HepG2 (cell line): ENCODE measurements at regions not wholly inside any gene's neighbourhood (a gene's known extent, or its start where the extent isn't known, plus 50 kb on each side); places are given as distances from the start of the nearest gene placed in this dataset.

Experiments
- ATAC-seq: fragments of 200-7000 bp; cut with Tn5 transposase; 3 replicates; pipeline ENCODE4 v1.9.1; 2020; ENCODE audit warnings: mild to moderate bottlenecking, moderate library complexity
- BruUV-seq: library from RNA; stranded (reverse); fragments of 400-500 nt; replicated peaks from 2 replicates; lab custom pipeline; 2021; lab: Mats Ljungman, UMichigan
- CTCF ChIA-PET: fragments of 300-600 bp; formaldehyde crosslinking; extraction: SDS; loops from one replicate; lab custom pipeline; 2021; ENCODE audit warnings: low total read pairs, inconsistent platforms, low intra/inter-chr PET ratio; lab: Yijun Ruan, JAX
- POLR2A ChIA-PET: fragments of 350-600 bp; sonication (Branson Sonifier 250); formaldehyde crosslinking; loops from one replicate; lab custom pipeline; 2020; ENCODE audit warnings: antibody characterized with exemption, inconsistent platforms; lab: Yijun Ruan, JAX
- DNase-seq: peaks from one replicate; pipeline ENCODE4 v3.0.0-alpha.2; 2015; ENCODE audit warnings: low spot score
- FAIRE-seq: peaks from 3 replicates; lab custom pipeline; 2011; peaks lifted over from hg19 to GRCh38; lab: Jason Lieb, UNC
- H2AFZ ChIP-seq: one replicate; pipeline ENCODE4 v1.6.1; 2011; ENCODE audit warnings: low read length, inconsistent platforms
- H3K27ac ChIP-seq: fragments of 300-600 bp; 3 replicates; pipeline ENCODE4 v1.8.0; 2011; ENCODE audit warnings: mixed run types, mild to moderate bottlenecking, mixed read lengths, low read length, inconsistent platforms; ENCODE audit not compliant: insufficient read depth; ENCODE audit errors: extremely low read length
- H3K27me3 ChIP-seq, 2 experiments: fragments of 200-600 bp in 1 of 2; 2 replicates in 1 of 2; 3 replicates in 1 of 2; pipeline versions ENCODE4 v1.6.0 to v1.8.0; 2011; ENCODE audit warnings: low read length in 2 of 2, mild to moderate bottlenecking in 2 of 2, moderate library complexity in 2 of 2, inconsistent platforms in 1 of 2; ENCODE audit not compliant: insufficient read depth in 2 of 2, control insufficient read depth in 1 of 2
- H3K36me3 ChIP-seq, 2 experiments: fragments of 200-600 bp in 1 of 2; replicated peaks in 1 of 2; 2 replicates in 1 of 2; 3 replicates in 1 of 2; pipeline versions ENCODE4 v1.5.1 to v1.8.0; 2011; ENCODE audit warnings: low read length in 2 of 2, inconsistent platforms in 1 of 2; ENCODE audit not compliant: insufficient read depth in 2 of 2, control insufficient read depth in 1 of 2
- H3K4me1 ChIP-seq: 2 replicates; pipeline ENCODE4 v1.5.1; 2012; ENCODE audit warnings: low read length, inconsistent platforms; ENCODE audit not compliant: insufficient read depth
- H3K4me2 ChIP-seq: 2 replicates; pipeline ENCODE4 v1.6.0; 2011; ENCODE audit warnings: low read depth, low read length, inconsistent platforms
- H3K4me3 ChIP-seq, 3 experiments: fragments of 200-600 bp in 1 of 3; sonication (generic), shearing (Covaris generic) in 1 of 3; replicated peaks in 1 of 3; 2 replicates each; pipeline ENCODE4 v1.5.1; 2011 to 2016; ENCODE audit warnings: low read length in 3 of 3, inconsistent platforms in 2 of 3, low read depth in 2 of 3, mild to moderate bottlenecking in 2 of 3, control low read depth in 1 of 3, mixed read lengths in 1 of 3; ENCODE audit not compliant: insufficient read depth in 1 of 3
- H3K79me2 ChIP-seq: one replicate; pipeline ENCODE4 v1.6.1; 2011; ENCODE audit warnings: low read length, inconsistent platforms; ENCODE audit not compliant: insufficient read depth
- H3K9ac ChIP-seq: 2 replicates; pipeline ENCODE4 v1.6.0; 2011; ENCODE audit warnings: mild to moderate bottlenecking, low read depth, low read length, inconsistent platforms; ENCODE audit not compliant: insufficient read depth
- H3K9me3 ChIP-seq: 2 replicates; pipeline ENCODE4 v1.5.1; 2012; ENCODE audit warnings: mild to moderate bottlenecking, low read length
- H4K20me1 ChIP-seq: 2 replicates; pipeline ENCODE4 v1.6.0; 2011; ENCODE audit warnings: inconsistent platforms, mild to moderate bottlenecking, low read length, moderate library complexity; ENCODE audit not compliant: insufficient read depth
- GPN1 ChIP-seq: sonication (generic); formaldehyde crosslinking; IDR thresholded peaks from 2 replicates; pipeline ENCODE4 v1.5.1; 2020; ENCODE audit warnings: missing genetic modification reagents, borderline replicate concordance
- KAT7 ChIP-seq: IDR thresholded peaks from 2 replicates; pipeline ENCODE4 v1.6.1; 2018; ENCODE audit warnings: borderline replicate concordance, missing compliant biosample characterization
- KAT8 ChIP-seq: IDR thresholded peaks from 2 replicates; pipeline ENCODE4 v1.6.1; 2016; ENCODE audit warnings: missing genetic modification reagents, missing compliant biosample characterization
- KDM2A ChIP-seq: sonication (generic); formaldehyde crosslinking; IDR thresholded peaks from 2 replicates; pipeline ENCODE4 v1.4.0; 2020; ENCODE audit warnings: low read depth, missing genetic modification reagents, borderline replicate concordance
- MXI1 ChIP-seq: IDR thresholded peaks from 3 replicates; pipeline ENCODE4 v1.6.1; 2012; ENCODE audit warnings: low read depth, low read length, inconsistent platforms, borderline replicate concordance
- TCF7 ChIP-seq: sonication (generic); IDR thresholded peaks from 2 replicates; pipeline ENCODE4 v1.6.1; 2016; ENCODE audit warnings: antibody characterized with exemption, low read depth
- ZFYVE20 ChIP-seq: sonication (generic); formaldehyde crosslinking; IDR thresholded peaks from 2 replicates; pipeline ENCODE4 v1.8.0; 2023; ENCODE audit warnings: low read depth, mild to moderate bottlenecking, moderate library complexity, missing genetic modification reagents, borderline replicate concordance
- ZNF234 ChIP-seq: sonication (generic); formaldehyde crosslinking; conservative IDR thresholded peaks from 2 replicates; pipeline ENCODE4 v1.5.1; 2020; ENCODE audit warnings: mild to moderate bottlenecking, missing genetic modification reagents
- ZNF543 ChIP-seq: sonication (generic); formaldehyde crosslinking; IDR thresholded peaks from 2 replicates; pipeline ENCODE4 v1.4.0; 2020; ENCODE audit warnings: mild to moderate bottlenecking, missing genetic modification reagents
- ZNF841 ChIP-seq: sonication (generic); formaldehyde crosslinking; IDR thresholded peaks from 2 replicates; pipeline ENCODE4 v1.8.1; 2023; ENCODE audit warnings: missing genetic modification reagents, borderline replicate concordance
- ZSCAN22 ChIP-seq: sonication (generic); formaldehyde crosslinking; IDR thresholded peaks from 2 replicates; pipeline ENCODE4 v1.4.0; 2020; ENCODE audit warnings: mild to moderate bottlenecking, missing genetic modification reagents
- ZSCAN9 ChIP-seq: IDR thresholded peaks from 2 replicates; pipeline ENCODE4 v1.6.1; 2016; ENCODE audit warnings: borderline replicate concordance
- WGBS: methylation state at CpG from one replicate; pipeline ENCODE4 v1.1.6; 2017; ENCODE audit warnings: low lambda C conversion rate; 5-methylcytosine and 5-hydroxymethylcytosine counted together
- in situ Hi-C: cut with HindIII; loops from 2 replicates; pipeline ENCODE4 v1.10.0; 2017; ENCODE audit warnings: low pct_unique_long_range_greater_than_20kb; ENCODE audit not compliant: extremely low pct_ligation_motif_present
- intact Hi-C: fragments of 100-400 bp; cut with micrococcal nuclease; formaldehyde crosslinking; loops from one replicate; pipeline ENCODE4 v1.10.0; 2022; ENCODE audit not compliant: unreplicated experiment
- TF ChIP-seq, protein P1 (sequence below): sonication (generic); formaldehyde crosslinking; IDR thresholded peaks from 2 replicates; pipeline ENCODE4 v1.5.1; 2020; ENCODE audit warnings: mild to moderate bottlenecking, missing genetic modification reagents, borderline replicate concordance
- TF ChIP-seq, protein P2 (sequence below): sonication (generic); formaldehyde crosslinking; IDR thresholded peaks from 2 replicates; pipeline ENCODE4 v1.4.0; 2020; ENCODE audit warnings: mild to moderate bottlenecking, missing genetic modification reagents

DNA sequence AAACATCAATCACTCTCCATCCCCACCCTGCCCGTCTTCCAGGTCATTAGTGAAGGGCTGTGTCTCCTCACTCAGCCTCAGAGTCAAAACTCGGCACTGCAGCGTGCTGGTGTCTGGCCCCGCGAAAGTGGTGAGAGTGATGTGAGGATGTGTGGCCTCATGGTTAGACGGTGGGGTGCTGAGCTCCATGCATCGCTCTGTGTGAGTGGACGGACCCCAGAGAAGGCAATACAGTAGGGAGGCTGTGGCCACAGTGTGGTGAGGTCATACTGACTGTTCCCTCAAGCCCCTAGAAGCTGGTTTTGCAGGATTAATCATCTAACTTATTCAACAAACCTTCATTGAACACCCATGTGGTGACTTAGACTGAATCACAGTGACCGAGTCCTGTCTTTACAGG is 329.9 kb upstream of the AJAP1 start (continued):
- no peak for TF ChIP-seq ZFYVE20 (CRISPR knock-in tag)
- TF ChIP-seq GPN1 (CRISPR knock-in tag), result no peak
- TF ChIP-seq ZNF841, result no peak
- TF ChIP-seq ZSCAN22 (CRISPR knock-in tag), result no peak
- no peak for TF ChIP-seq TCF7
- TF ChIP-seq, protein P1, sequence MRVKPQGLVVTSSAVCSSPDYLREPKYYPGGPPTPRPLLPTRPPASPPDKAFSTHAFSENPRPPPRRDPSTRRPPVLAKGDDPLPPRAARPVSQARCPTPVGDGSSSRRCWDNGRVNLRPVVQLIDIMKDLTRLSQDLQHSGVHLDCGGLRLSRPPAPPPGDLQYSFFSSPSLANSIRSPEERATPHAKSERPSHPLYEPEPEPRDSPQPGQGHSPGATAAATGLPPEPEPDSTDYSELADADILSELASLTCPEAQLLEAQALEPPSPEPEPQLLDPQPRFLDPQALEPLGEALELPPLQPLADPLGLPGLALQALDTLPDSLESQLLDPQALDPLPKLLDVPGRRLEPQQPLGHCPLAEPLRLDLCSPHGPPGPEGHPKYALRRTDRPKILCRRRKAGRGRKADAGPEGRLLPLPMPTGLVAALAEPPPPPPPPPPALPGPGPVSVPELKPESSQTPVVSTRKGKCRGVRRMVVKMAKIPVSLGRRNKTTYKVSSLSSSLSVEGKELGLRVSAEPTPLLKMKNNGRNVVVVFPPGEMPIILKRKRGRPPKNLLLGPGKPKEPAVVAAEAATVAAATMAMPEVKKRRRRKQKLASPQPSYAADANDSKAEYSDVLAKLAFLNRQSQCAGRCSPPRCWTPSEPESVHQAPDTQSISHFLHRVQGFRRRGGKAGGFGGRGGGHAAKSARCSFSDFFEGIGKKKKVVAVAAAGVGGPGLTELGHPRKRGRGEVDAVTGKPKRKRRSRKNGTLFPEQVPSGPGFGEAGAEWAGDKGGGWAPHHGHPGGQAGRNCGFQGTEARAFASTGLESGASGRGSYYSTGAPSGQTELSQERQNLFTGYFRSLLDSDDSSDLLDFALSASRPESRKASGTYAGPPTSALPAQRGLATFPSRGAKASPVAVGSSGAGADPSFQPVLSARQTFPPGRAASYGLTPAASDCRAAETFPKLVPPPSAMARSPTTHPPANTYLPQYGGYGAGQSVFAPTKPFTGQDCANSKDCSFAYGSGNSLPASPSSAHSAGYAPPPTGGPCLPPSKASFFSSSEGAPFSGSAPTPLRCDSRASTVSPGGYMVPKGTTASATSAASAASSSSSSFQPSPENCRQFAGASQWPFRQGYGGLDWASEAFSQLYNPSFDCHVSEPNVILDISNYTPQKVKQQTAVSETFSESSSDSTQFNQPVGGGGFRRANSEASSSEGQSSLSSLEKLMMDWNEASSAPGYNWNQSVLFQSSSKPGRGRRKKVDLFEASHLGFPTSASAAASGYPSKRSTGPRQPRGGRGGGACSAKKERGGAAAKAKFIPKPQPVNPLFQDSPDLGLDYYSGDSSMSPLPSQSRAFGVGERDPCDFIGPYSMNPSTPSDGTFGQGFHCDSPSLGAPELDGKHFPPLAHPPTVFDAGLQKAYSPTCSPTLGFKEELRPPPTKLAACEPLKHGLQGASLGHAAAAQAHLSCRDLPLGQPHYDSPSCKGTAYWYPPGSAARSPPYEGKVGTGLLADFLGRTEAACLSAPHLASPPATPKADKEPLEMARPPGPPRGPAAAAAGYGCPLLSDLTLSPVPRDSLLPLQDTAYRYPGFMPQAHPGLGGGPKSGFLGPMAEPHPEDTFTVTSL (CRISPR knock-in tag), result no peak

DNA sequence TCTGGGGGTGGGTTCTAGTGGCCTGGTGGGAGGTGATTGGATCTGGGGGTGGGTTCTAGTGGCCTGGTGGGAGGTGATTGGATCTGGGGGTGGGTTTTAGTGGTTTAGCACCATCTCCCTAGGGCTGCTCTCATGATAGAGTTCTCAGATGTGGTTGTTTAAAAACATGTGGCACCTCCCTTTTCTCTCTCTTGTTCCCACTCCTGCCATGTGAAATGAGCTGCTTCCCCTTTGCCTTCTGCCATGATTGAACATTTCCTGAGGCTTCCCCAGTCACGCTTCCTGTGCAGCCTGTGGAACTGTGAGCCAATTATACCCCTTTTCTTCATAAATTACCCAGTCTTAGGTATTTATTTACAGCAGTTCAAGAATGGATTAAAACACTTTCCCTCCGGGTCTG is 327.3 kb upstream of the AJAP1 start:
- BruUV-seq, result no TSS peak

More for the DNA sequence above, 327.3 kb upstream of the AJAP1 start:
- no peak overlapping the region for H3K4me3 ChIP-seq
- H3K36me3 ChIP-seq, result no peaks in the 10 kb centered on the region
- intact Hi-C loops (no loop called here), in situ Hi-C loops (no loop called here)
- no peak overlapping the region for H2AFZ ChIP-seq
- H3K27ac ChIP-seq, result no peak overlapping the region
- no peaks in the 10 kb centered on the region for H3K9me3 ChIP-seq
- ChIA-PET CTCF (no interaction called here), POLR2A (no interaction called here)
- H3K4me1 ChIP-seq, result no peaks in the 10 kb centered on the region
- FAIRE-seq (no peak), ATAC-seq (no peak), DNase-seq (no peak)
- 0% methylated on average over 2 of the region's 2 CpGs for WGBS
- no peak overlapping the region for H3K4me2 ChIP-seq
- TF ChIP-seq KDM2A (CRISPR knock-in tag) (no peak), MXI1 (no peak), KAT7 (CRISPR knock-in tag) (no peak), KAT8 (CRISPR knock-in tag) (no peak), ZNF234 (CRISPR knock-in tag) (no peak), ZNF543 (CRISPR knock-in tag) (no peak), ZSCAN9 (CRISPR knock-in tag) (no peak)
- TF ChIP-seq, protein P2, sequence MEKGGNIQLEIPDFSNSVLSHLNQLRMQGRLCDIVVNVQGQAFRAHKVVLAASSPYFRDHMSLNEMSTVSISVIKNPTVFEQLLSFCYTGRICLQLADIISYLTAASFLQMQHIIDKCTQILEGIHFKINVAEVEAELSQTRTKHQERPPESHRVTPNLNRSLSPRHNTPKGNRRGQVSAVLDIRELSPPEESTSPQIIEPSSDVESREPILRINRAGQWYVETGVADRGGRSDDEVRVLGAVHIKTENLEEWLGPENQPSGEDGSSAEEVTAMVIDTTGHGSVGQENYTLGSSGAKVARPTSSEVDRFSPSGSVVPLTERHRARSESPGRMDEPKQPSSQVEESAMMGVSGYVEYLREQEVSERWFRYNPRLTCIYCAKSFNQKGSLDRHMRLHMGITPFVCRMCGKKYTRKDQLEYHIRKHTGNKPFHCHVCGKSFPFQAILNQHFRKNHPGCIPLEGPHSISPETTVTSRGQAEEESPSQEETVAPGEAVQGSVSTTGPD (CRISPR knock-in tag), result no peak
- H3K79me2 ChIP-seq, result no peaks in the 10 kb centered on the region
- no peaks in the 10 kb centered on the region for H4K20me1 ChIP-seq
- H3K9ac ChIP-seq, result no peak overlapping the region
- H3K27me3 ChIP-seq, result peaks cover 0 to 13% of the 10 kb centered on the region in 2 experiments; a peak in 2 of 5 replicates
